GM21528 (cell line): ENCODE measurements at regions not wholly inside any gene's neighbourhood (a gene's known extent, or its start where the extent isn't known, plus 50 kb on each side); places are given as distances from the start of the nearest gene placed in this dataset.
"Not testable (repeated sequence)": the region's sequence is repeated elsewhere in the genome, so short reads cannot be mapped to it uniquely, and the experiment has no call there.

Experiments used
- ATAC-seq: cut with Tn5 transposase; IDR thresholded peaks from one replicate; pipeline ENCODE4 v1.9.1; 2021; ENCODE audit warnings: mild to moderate bottlenecking, moderate library complexity; ENCODE audit not compliant: unreplicated experiment, low FRiP score

DNA sequence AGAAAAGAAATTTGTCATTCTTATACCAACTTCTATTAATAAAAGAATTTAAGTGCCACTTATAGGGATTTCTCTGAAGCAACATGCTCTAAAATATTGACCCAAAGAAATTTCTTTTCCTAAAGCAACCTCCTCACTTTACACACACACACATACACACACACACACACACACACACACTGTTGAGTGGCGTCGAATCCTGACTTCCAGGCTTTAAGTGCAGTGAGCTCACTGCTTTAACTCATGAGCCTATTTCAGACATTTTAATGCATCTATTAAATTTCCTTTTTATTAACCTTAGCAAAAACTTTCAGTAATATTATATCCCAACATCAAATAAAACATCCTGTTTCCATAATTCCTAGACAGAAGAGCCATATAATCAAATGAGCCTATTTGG, 229.1 kb upstream of the ACVR2A start:
- ATAC-seq = no peak

DNA sequence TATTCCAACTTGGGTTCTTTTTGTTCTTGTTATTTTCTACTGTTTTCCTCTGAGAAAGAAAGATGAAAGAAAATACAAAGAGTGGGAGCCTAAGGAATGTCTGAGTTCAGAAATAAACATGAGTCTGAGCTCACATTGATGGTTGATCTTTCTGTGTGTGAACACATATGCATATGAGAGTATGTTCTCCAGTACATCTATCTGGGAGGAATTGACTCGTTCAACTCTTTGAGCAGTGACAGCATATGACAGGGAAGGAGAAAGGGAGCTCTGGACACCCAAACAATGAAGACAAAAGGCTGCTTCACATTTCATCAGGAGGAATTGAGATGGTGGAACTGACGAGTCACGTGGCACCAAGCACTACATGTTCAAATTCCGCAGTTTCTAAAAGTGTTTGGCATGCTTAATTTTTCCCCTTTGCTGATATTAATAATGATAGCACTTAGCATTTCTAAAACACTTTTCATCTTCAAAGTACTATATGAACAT, 229.8 kb upstream of the ACVR2A start:
- no peak for ATAC-seq

DNA sequence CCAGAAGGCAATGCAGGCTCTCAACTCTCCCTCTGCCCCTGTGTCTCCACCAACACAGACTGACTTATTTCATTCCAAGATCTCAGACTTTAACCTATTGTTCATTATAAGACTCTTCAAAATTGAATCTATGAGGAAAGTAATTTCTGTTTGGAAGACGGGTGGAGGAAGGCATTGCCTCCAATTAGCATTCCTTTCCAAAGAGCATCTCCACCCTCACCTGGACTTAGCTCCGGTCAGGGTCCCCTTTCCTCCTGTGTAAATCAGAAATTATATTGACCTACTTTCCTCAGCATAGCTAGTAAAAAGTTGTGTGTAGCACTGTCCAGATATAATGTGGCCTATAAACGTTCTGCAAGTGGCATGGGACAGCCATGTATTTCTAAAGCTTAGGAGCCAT, 230.4 kb upstream of the ACVR2A start:
- no peak for ATAC-seq

DNA sequence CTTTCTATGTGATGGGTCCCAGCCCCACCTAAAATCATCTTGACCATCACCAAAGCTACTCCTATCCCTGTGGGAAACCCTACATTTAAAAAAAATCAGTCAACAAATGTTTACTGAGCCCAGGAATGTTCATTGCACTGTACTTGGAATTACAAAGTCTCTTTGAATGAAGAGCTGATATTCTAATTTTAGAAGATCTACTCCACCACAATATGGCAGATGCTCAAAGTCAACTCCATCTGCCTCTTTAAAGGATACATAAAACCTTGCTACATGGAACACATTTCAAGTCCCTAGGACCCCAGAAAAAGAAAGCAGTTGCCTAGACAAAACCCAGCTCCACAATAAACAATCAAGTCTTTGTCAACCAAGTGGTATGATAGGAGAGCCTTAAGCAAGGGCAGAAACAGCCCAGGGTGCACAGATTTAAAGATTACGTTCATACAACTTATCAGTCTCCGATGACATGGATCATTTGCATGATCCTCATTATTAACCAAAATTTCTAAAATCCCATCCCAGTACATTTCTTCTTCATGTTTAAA, 234.3 kb upstream of the ACVR2A start:
- ATAC-seq = no peak

DNA sequence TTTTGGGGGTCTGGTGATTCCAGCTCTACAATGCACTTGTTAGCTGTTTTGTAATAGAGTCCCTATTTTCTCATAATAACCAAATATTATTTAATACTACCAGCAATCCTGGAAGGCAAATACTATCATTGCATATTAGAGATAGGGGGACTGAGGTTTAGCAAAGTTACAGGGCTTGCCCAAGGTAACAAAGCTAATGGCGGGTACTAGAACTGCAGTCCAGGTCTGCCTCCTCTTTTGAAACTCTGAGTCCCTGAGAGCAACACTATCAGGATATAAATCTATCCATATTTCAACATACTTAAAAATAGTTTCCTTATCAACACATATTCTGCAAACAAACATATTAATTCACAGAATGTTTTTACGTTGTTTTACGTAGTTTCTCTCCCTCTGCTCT, 235.5 kb upstream of the ACVR2A start:
- no peak for ATAC-seq

DNA sequence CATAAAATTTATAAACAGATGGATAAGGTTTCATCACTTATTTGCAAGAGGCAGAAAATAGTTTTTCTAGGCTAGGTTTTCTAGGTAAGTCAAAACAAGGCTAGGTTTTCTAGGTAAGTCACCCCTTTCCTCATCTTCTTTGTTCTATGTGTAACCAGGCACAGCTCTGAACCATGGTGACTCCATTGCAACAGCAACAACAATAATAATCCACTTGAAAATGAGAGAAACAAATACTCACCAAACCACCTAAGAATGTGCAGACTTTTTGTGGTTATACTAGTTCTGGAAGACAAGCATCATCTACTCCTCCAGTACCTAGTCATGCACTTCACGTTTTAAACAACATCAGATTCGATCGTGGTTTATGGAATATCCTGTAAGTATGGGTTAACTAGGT, 237.4 kb upstream of the ACVR2A start:
- ATAC-seq = no peak

DNA sequence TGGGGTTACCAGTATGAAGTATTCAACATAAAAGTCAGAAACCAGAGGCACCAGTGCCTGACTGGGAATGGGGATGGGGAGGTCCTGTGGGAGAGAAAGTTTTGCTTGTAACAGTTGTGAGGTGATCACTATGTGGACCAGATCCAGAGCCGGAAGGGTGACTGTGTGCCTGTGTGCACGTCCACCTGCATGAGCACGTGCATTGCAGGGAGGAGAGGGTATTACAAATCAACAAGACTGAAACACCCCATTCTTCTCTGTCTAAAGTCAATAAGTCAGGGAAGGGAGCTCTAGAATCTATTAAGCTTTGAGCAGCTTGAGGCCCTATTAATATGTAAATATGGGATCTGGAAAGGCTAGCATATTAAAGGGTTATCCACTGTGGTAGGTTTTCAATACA, 241.0 kb upstream of the ACVR2A start:
- ATAC-seq = no peak

DNA sequence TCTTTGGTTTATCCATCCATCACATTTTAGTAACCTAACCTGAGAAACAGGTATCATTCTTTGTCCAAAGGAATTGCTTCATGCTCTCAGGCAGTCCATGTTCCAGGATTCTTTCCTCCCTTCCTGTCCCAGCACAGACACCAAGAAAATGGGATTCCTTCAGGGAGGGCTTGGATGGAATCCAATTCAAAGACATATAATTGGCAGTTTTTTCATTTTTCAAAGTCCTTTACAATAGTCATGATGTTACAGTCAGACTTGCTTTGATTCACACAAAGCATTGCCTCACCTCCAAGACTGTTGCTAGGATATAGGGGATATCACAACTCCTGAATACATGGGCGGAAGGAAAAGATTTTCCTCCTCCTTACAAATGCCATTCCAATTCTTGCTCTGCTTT, 241.4 kb upstream of the ACVR2A start:
- ATAC-seq = no peak

DNA sequence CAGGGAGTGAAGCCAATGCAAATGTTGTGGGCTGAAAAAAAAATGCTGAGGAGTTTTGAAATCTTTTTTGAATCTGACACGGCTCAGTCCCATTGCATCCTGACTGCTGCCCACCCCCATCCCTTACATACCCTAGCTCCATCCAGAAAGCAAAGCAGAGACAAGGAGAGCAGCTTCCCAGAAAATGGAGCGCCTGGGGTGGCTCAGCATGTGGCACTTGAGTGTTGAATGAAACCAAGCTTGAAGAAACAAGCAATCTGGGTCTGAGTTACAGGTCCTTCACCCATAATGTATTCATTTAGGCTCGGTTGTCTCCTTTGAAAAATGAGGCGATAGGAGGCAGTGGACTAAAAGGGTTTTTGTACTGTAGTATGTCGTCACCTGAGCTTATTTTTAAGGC, 244.2 kb upstream of the ACVR2A start:
- no peak for ATAC-seq

DNA sequence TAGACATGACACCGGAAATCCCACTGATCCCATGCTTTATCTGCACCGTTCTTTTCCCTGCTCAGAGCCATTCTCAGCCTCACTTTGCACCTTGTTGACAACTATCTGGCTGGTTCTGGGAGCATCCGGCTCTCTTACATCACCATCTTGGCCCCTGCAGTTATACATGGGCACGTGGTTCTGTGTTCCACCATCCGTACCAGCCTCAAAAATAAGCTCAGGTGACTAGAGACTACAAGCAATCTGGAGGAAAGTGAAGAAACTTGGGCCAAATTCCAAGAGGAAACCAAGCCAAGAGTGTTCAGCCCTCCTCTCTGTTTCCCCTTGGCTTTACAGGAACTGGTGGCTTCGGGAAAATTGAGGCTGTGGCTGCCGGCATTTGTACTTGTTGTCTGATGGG, 244.6 kb upstream of the ACVR2A start:
- ATAC-seq = no peak

DNA sequence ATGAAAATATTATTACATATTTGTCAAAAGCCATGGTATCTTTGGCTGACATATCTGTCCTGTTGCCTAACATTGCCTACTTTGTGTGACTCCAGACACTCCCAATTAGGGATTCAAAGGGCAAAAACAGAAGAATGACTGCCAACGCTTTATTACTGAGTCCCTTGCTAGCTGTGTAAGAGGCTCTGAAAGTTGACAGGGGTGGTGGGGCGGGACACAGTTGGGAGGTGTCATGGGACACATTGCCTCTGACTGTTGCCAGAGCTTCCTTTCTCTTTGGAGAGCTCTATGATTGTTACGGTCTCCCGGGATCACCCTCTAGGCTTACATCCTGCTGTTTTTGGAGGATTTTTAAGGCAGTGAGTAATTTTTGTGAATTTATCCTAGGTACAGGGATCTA, 249.6 kb upstream of the ACVR2A start:
- no peak for ATAC-seq

DNA sequence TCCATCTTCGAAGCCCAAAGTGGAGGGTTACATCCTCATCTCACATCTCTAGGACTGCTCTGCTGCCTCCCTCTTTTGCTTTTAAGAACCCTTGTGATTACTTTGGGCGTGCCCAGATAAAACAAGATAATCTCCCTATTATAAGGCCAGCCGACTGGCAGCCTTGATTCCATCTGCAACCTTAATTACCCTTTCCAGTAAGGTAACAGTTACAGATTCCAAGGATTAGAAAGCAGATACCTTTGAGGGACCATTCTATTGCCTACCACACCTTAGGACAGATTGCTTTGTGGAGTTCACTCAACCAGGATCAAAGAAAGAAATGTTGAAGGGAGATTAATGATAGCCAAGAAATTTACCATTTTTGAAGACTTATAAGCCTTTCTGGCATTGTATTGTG, 250.8 kb upstream of the ACVR2A start:
- ATAC-seq = no peak

DNA sequence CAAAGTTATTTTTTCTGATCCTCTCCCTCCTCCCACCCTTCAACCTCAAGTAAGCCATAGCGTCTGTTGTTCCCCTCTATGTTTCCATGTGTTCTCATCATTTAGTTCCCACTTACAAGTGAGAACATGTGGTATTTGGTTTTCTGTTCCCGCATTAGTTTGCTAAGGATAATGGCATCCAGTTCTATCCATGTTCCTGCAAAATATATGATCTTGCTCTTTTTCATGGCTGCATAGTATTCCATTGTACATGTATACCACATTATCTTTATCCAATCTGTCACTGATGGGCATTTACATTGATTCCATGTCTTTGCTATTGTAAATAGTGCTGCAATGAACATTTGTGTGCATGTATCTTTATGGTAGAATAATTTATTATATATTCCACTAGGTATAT, 252.0 kb upstream of the ACVR2A start:
- not testable (repeated sequence) for ATAC-seq

DNA sequence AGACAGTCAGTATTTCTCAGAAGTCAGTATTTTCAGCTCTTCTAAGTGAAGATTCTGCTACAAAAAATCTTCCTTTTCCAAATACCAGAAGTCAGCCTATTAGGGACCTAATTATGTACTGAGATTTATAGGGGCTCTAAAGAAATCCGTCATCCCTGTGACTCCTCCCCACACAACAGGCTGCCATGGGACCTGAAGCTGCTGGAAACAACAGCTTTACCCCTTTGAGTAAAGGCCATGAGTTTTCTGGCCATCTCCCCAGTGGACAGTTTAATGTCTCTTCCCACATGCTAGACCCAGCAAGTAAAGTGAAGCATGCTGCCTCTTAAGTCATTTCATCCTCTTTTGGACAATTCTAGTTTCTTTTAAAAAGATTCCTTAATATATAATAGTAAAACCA, 255.7 kb upstream of the ACVR2A start:
- no peak for ATAC-seq

DNA sequence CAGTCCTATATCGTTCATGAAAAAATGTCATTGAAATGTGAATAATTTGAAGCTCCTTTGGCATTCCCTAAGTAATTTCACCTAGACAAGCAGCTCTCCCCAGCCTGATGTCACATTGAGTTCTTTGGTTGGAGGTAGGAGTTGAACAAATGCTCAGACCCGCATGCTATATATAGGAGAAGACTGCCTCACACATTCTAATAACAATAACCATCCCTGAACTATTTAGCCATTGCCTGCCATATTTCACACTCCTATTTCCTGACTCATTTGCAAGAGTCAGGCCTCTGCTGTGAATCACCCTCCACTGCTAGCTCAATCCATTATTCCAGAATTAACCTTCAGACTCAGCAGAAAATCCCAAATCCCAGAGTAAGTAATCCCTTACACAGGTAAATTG, 256.6 kb upstream of the ACVR2A start:
- ATAC-seq = no peak

DNA sequence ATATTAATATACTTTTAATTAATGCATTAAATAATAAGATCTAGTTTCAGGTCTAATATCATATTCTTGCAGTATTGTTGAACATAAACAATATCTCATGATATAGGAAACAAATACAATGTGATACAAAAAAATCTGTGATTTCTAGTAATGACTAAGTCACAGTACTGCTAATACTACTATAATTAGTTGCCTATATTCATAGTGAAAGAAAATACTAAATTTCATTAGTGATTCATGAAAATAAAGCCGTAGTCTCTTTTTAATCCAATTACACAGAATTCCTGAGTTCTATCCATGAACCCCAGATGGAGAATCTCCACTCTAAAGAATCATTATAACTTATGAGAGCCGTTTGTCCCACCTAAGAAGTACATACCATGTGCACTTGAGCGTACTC, 266.3 kb upstream of the ACVR2A start:
- no peak for ATAC-seq

DNA sequence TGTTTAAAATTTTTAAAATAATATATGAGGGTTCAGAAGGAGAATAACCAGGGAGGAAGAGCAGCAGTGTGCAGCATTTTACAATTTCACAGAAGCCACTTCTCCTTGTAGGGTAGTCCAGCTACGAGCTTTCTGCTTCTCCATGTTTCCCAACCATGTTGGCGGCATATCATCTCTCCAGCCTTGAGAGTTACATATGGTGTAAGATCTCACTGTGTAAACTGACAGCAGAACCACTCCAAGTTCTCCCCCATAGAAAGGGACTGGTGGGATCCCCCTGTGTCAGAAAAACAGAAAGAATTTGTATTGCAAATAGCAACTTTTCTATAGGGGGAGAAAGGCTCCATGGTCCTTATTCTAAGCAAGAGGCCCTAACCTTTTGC, 266.8 kb upstream of the ACVR2A start:
- ATAC-seq = no peak

DNA sequence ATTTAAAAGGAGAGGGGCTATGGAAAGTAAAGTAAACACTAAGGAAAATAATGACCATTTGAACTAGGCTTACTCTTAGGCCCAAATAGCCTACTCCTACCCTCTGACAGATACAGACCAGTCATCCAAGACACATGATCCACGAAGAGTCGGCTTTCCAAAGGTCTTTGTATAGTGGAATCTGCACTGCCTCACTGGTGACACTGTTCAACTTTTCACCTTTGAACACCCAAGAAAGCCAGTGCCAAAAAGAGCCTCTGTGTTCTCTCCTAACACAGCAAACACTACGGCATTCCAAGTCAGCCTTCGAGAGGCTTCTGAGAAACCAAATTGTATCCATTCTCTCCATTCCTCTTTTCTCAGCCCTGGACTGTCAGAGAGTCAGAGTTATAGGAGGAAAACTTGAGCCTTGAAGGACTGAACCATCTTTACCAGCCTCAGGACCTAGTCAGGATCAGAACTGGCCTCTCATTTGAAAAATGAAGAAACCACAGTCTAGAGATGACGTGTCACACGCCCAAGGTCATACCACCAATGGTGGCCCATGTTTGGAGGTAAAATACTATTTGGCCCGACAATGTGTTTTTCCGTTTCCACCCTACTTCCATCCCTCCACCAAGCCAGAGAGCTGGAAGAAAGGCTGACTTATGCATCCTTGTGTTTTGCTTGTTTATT, 267.4 kb upstream of the ACVR2A start:
- no peak for ATAC-seq

DNA sequence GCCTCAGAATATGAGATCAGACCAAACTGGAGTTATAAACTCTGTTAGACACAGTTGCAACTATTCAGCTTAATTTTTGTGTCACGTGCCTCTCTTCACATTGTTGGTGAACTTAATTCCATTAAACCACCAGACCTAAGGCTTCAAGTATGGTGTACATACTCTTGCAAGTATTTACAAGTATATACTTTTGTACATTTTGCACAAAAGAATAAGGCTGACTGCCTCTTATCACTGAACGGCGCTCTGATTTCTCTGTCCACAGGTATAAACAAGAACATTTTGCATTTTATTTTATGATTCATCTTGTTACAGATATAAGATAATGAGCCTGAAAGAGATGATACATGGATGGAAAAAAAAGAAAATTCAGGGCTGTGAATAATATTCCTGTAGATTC, 269.7 kb upstream of the ACVR2A start:
- ATAC-seq = no peak

DNA sequence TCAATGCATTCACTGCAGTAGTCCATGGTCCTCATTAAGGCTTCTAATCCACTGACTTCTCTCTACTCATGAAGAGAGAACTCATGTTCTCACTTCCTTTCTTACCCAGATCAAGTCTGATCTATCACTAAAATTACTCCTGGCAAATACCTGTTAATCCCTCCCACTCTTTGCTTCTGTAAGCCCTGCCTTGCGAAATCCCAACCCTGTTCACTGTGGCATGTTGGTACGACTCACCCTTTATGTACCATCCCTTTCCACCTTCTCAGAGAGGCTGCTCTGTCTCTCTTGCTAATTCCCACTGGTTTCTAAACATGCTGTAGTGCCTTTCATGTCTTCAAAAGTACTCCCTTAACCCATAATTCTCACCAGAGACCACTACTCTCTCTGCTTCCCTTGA, 272.2 kb upstream of the ACVR2A start:
- no peak for ATAC-seq

DNA sequence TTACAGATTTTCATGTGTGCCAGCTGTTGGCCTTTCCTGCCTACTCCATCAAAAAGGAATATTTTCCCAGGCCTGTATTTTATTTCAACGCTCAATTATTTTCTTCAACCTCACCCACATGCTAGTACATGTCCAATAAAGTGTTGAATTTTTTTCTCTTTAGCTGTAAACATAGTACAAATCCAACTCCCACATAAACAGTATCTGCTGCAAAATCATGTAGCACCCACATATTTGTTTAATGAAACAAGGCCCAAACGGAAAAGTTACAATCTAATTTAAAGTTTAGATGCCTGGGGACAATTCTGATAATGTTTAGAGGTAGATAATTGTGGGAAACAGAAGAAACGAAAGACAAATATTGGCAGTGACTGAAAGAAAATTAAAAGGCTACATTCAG, 275.4 kb upstream of the ACVR2A start:
- no peak for ATAC-seq

DNA sequence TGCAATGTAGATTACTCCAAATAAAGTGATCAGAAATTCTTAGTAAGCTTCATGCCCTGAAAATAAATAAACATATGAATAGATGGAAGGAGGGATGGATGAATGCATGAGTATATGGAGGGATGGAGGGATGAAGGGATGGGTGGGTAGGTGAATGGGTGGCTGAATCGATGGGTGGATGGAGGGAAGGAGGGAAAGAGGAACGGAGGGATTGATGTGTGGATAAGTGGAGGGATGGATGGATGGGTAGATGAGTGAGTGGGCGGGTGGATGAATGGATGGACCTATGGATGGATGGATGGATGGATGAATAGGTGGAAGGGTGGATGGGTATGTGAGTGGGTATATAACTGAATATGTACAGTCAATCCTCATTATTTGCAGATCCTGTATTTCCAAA, 276.7 kb upstream of the ACVR2A start:
- ATAC-seq = no peak

DNA sequence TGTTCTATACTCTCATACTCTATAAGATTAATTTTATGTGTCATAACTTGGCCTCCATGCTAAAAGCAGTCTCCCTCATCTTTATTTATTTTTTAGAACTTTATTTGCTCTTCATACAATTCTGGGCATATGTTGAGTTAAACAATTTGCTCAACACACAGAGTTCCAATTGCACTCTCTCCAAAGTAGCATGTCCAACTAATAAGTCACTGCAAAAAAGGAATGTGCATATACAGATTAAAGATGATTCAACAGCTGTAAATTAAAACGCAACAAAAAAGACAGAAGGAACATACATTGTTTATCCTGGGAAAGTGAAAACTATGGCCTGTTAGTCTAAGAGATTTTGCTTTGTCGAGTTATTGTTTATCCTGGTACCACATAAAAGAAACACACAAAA, 277.7 kb upstream of the ACVR2A start:
- ATAC-seq = no peak
